Dendritic cell treated with granulocyte-macrophage colony-stimulating factor and Interleukin-4, amounts not matched to agents 40 ng/mL and 50 ng/mL, for 4 days (primary cell): ENCODE measurements at regions not wholly inside any gene's neighbourhood (a gene's known extent, or its start where the extent isn't known, plus 50 kb on each side); places are given as distances from the start of the nearest gene placed in this dataset.

Source experiments
- H3K27ac Mint-ChIP-seq: one replicate; pipeline ENCODE4 v1.8.0; 2022; ENCODE audit warnings: mild to moderate bottlenecking, mixed read lengths
- H3K27me3 Mint-ChIP-seq: one replicate; pipeline ENCODE4 v1.8.0; 2022; ENCODE audit warnings: mild to moderate bottlenecking, mixed read lengths
- H3K36me3 Mint-ChIP-seq: one replicate; pipeline ENCODE4 v1.8.0; 2022; ENCODE audit warnings: low read depth, mixed read lengths
- H3K4me1 Mint-ChIP-seq: one replicate; pipeline ENCODE4 v1.8.0; 2022; ENCODE audit warnings: low read depth, mixed read lengths
- H3K4me3 Mint-ChIP-seq: one replicate; pipeline ENCODE4 v1.8.0; 2022; ENCODE audit warnings: mild to moderate bottlenecking, moderate library complexity, mixed read lengths
- H3K9me3 Mint-ChIP-seq: one replicate; pipeline ENCODE4 v1.8.0; 2022; ENCODE audit warnings: mixed read lengths
- intact Hi-C: fragments of 100-400 bp; cut with micrococcal nuclease; formaldehyde crosslinking; loops from one replicate; pipeline ENCODE4 v1.15.0; 2022

- H3K9me3 Mint-ChIP-seq = no peaks in the 10 kb centered on the region
- H3K4me1 Mint-ChIP-seq = no peaks in the 10 kb centered on the region
- intact Hi-C loops = no loop called here
- no peak overlapping the region for H3K4me3 Mint-ChIP-seq
- no peak overlapping the region for H3K27ac Mint-ChIP-seq
- H3K27me3 Mint-ChIP-seq = no peaks in the 10 kb centered on the region
- H3K36me3 Mint-ChIP-seq = no peaks in the 10 kb centered on the region
These were observed 394.9 kb downstream of the MED10 start for GRCh38 chr5:5983261-5983980.

DNA sequence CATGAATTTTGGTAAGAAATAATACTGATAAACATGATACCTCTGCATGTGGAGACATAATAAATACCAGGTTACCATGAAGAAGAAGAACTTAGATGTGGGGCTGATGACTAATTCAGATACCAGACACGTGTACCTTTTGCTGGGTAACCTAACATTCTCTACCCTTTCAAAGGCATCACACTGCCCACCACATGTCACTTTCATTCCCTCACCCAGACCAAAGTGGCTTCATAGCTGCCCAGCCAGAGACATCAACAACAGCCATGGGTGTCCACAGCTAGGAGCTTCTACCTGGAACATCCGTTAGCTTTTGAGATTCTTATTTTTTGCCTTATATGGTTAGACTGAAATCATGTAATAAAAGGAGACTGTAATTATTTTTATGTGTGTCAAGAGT, 396.8 kb downstream of the MED10 start:
- Mint-ChIP-seq H3K4me3 (no peak overlapping the region), H3K4me1 (no peaks in the 10 kb centered on the region), H3K9me3 (peaks cover 6% of the 10 kb centered on the region), H3K27ac (no peak overlapping the region), H3K36me3 (no peaks in the 10 kb centered on the region), H3K27me3 (no peaks in the 10 kb centered on the region)
- intact Hi-C loops = no loop called here

GRCh38 chr5:5980538-5980895, 397.8 kb downstream of the MED10 start:
- intact Hi-C loops = no loop called here
- Mint-ChIP-seq H3K4me3 (no peak overlapping the region), H3K27me3 (no peaks in the 10 kb centered on the region), H3K27ac (no peak overlapping the region), H3K36me3 (no peaks in the 10 kb centered on the region), H3K9me3 (peaks cover 11% of the 10 kb centered on the region), H3K4me1 (no peaks in the 10 kb centered on the region)

GRCh38 chr5:5979761-5980537, 398.4 kb downstream of the MED10 start:
- peaks cover 11% of the 10 kb centered on the region for H3K9me3 Mint-ChIP-seq
- intact Hi-C loops = no loop called here
- H3K4me1 Mint-ChIP-seq = no peaks in the 10 kb centered on the region
- H3K27me3 Mint-ChIP-seq = no peaks in the 10 kb centered on the region
- no peak overlapping the region for H3K4me3 Mint-ChIP-seq
- H3K36me3 Mint-ChIP-seq = no peaks in the 10 kb centered on the region
- H3K27ac Mint-ChIP-seq = no peak overlapping the region

DNA sequence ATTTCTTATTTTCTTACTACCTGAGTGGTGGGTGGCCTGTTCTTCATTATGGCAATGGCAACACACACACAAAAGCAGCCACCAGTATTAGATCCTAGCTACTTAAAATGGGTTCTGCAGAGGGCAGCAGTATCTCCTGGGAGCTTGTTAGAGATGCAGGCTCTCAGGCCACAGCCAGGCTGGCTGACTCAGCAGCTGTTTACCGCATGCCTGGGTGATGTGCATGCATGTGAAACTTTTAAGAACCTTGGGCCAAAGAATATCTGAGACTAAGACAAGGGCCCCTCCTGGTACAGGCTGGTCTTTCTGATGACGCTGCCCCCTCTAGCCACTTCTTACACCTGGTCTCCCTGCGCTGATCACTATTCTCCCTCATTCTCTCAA, 399.0 kb downstream of the MED10 start:
- no peaks in the 10 kb centered on the region for H3K4me1 Mint-ChIP-seq
- no peaks in the 10 kb centered on the region for H3K36me3 Mint-ChIP-seq
- H3K4me3 Mint-ChIP-seq = no peak overlapping the region
- no peaks in the 10 kb centered on the region for H3K27me3 Mint-ChIP-seq
- H3K9me3 Mint-ChIP-seq = peaks cover 11% of the 10 kb centered on the region
- H3K27ac Mint-ChIP-seq = no peak overlapping the region
- intact Hi-C loops = no loop called here

GRCh38 chr5:5978501-5979376, 399.6 kb downstream of the MED10 start:
- Mint-ChIP-seq H3K4me1 (no peaks in the 10 kb centered on the region), H3K36me3 (no peaks in the 10 kb centered on the region), H3K27ac (no peak overlapping the region)

GRCh38 chr5:5971203-5971602, 407.1 kb downstream of the MED10 start:
- no peaks in the 10 kb centered on the region for H3K36me3 Mint-ChIP-seq
- peaks cover 22% of the 10 kb centered on the region for H3K9me3 Mint-ChIP-seq
- H3K4me3 Mint-ChIP-seq = no peak overlapping the region
- intact Hi-C loops = no loop called here
- no peaks in the 10 kb centered on the region for H3K4me1 Mint-ChIP-seq
- H3K27ac Mint-ChIP-seq = no peak overlapping the region
- H3K27me3 Mint-ChIP-seq = no peaks in the 10 kb centered on the region

More at GRCh38 chr5:5978501-5979376, 399.6 kb downstream of the MED10 start:
- H3K4me3 Mint-ChIP-seq = no peak overlapping the region
- peaks cover 11% of the 10 kb centered on the region for H3K9me3 Mint-ChIP-seq
- intact Hi-C loops = no loop called here
- H3K27me3 Mint-ChIP-seq = no peaks in the 10 kb centered on the region

DNA sequence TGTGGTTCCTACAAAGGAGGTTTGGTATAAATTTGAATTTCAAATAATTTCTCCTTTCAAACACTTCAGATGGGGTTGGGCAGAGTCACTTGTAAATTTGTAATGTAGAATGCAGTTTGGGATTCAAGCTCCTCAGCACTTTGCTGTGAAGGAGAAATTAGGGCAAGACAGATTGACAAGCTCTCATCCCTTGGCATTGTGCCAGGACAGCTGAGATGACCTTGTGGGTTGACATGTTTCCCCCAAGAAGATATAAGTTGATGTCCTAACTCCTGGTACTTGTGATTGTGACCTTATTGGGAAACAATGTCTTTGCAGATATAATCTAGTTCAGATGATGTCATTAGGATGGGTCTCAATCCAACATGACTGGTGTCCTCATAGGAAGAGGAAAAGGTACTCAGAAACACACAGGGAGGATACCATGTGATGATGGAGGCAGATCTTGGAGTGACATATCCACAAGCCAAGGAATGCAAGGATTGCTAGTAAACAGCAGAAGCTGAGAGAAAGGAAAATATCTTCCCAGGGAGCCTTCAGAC, 408.3 kb downstream of the MED10 start:
- intact Hi-C loops = no loop called here
- H3K36me3 Mint-ChIP-seq = no peaks in the 10 kb centered on the region

DNA sequence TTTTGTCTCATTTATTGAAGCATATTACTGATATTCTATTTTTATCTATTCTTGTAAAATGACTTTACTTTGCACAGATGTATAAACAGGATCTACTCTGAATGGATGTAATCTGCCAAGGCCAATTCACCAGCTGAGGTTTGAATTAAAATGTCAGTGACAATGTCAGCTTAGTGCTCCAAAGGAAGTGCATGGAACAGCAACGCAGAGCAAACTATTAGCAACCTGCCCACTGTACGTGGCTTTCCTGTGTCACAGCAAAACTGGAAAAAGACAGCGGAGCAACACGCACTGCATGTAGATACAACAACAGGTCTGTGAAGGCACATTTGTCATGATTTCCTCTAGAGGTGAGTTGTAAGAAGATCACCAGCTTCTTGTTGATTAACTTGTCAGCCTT, 409.4 kb downstream of the MED10 start:
- H3K27me3 Mint-ChIP-seq = no peaks in the 10 kb centered on the region
- H3K4me3 Mint-ChIP-seq = no peak overlapping the region
- H3K27ac Mint-ChIP-seq = no peak overlapping the region
- H3K36me3 Mint-ChIP-seq = no peaks in the 10 kb centered on the region
- H3K9me3 Mint-ChIP-seq = peaks cover 40% of the 10 kb centered on the region
- intact Hi-C loops = no loop called here
- no peaks in the 10 kb centered on the region for H3K4me1 Mint-ChIP-seq

More for the DNA sequence above, 408.3 kb downstream of the MED10 start:
- Mint-ChIP-seq H3K4me3 (no peak overlapping the region), H3K27ac (no peak overlapping the region), H3K27me3 (no peaks in the 10 kb centered on the region), H3K9me3 (peaks cover 30% of the 10 kb centered on the region), H3K4me1 (no peaks in the 10 kb centered on the region)

DNA sequence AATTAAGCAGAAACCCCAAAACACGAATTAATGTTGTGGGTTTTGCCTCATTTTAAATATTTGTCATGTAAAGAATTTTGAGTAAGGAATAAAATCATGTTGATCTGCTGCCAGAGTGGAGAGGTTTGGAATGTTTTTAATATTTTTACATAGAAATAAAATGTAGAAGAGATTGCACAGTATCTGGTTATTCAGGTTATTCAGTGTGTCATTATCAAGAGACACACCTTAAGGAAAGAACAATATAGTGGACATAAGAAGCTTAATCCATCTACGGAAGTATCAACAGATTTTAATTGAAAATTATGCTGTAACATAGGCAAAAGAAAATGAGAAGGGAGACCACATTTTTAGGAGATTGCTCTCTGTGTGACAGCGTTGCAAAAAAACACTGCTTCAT, 410.4 kb downstream of the MED10 start:
- Mint-ChIP-seq H3K27me3 (no peaks in the 10 kb centered on the region), H3K27ac (no peak overlapping the region), H3K4me1 (no peaks in the 10 kb centered on the region), H3K4me3 (no peak overlapping the region), H3K36me3 (no peaks in the 10 kb centered on the region), H3K9me3 (peaks cover 35% of the 10 kb centered on the region)
- intact Hi-C loops = no loop called here

GRCh38 chr5:5967373-5967772, 411.0 kb downstream of the MED10 start:
- H3K4me3 Mint-ChIP-seq = no peak overlapping the region
- H3K27me3 Mint-ChIP-seq = no peaks in the 10 kb centered on the region
- peaks cover 29% of the 10 kb centered on the region for H3K9me3 Mint-ChIP-seq
- intact Hi-C loops = no loop called here
- H3K4me1 Mint-ChIP-seq = no peaks in the 10 kb centered on the region
- no peaks in the 10 kb centered on the region for H3K36me3 Mint-ChIP-seq
- H3K27ac Mint-ChIP-seq = no peak overlapping the region

- Mint-ChIP-seq H3K4me1 (no peaks in the 10 kb centered on the region), H3K36me3 (no peaks in the 10 kb centered on the region), H3K27me3 (no peaks in the 10 kb centered on the region), H3K4me3 (no peak overlapping the region), H3K27ac (no peak overlapping the region), H3K9me3 (peaks cover 39% of the 10 kb centered on the region)
- intact Hi-C loops = no loop called here
These were observed 413.2 kb downstream of the MED10 start for GRCh38 chr5:5965132-5965531.

- peaks cover 44% of the 10 kb centered on the region for H3K9me3 Mint-ChIP-seq
- H3K36me3 Mint-ChIP-seq = no peaks in the 10 kb centered on the region
- no peaks in the 10 kb centered on the region for H3K27me3 Mint-ChIP-seq
- no peaks in the 10 kb centered on the region for H3K4me1 Mint-ChIP-seq
- intact Hi-C loops = no loop called here
- H3K27ac Mint-ChIP-seq = no peak overlapping the region
- H3K4me3 Mint-ChIP-seq = no peak overlapping the region
These were observed 414.0 kb downstream of the MED10 start for GRCh38 chr5:5964347-5964746.

GRCh38 chr5:5957737-5958136, 420.6 kb downstream of the MED10 start:
- intact Hi-C loops = no loop called here
- H3K4me1 Mint-ChIP-seq = no peaks in the 10 kb centered on the region
- no peak overlapping the region for H3K27ac Mint-ChIP-seq
- H3K4me3 Mint-ChIP-seq = no peak overlapping the region
- no peaks in the 10 kb centered on the region for H3K36me3 Mint-ChIP-seq
- H3K9me3 Mint-ChIP-seq = peaks cover 67% of the 10 kb centered on the region
- H3K27me3 Mint-ChIP-seq = no peaks in the 10 kb centered on the region
